ENCODE measurements at regions not wholly inside any gene's neighbourhood (a gene's known extent, or its start where the extent isn't known, plus 50 kb on each side); places are given as distances from the start of the nearest gene placed in this dataset.

DNA sequence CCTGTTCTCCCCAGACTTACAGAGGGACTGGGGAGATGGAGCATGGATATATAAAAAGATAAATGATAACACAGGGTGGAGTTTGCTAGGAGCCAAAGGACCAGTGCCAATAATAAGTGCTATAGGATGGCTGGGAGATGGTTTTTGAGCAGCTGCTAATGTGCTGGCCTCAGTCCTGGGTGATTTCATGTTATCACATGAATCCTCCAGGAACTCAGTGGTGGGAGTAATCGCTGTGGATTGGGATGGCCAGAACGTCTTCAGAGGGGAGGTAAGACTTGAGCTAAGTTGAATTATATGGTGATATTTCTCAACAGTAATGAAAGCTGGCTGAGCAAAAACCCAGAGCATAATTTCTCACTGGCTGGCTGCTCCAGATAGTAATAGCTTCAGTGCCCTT, 441.4 kb downstream of the SLC4A3 start:
- TF ChIP-seq, protein P1, sequence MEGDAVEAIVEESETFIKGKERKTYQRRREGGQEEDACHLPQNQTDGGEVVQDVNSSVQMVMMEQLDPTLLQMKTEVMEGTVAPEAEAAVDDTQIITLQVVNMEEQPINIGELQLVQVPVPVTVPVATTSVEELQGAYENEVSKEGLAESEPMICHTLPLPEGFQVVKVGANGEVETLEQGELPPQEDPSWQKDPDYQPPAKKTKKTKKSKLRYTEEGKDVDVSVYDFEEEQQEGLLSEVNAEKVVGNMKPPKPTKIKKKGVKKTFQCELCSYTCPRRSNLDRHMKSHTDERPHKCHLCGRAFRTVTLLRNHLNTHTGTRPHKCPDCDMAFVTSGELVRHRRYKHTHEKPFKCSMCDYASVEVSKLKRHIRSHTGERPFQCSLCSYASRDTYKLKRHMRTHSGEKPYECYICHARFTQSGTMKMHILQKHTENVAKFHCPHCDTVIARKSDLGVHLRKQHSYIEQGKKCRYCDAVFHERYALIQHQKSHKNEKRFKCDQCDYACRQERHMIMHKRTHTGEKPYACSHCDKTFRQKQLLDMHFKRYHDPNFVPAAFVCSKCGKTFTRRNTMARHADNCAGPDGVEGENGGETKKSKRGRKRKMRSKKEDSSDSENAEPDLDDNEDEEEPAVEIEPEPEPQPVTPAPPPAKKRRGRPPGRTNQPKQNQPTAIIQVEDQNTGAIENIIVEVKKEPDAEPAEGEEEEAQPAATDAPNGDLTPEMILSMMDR (IDR thresholded peaks at IDR 0.05; ENCODE audit: poor library complexity, severe bottlenecking), result no peak
- TF ChIP-seq EZH2 (IDR thresholded peaks at IDR 0.05; ENCODE audit: borderline replicate concordance, insufficient read depth, low read length, poor library complexity, severe bottlenecking) (no peak), EP300 (conservative IDR thresholded peaks at IDR 0.05; ENCODE audit: poor library complexity, severe bottlenecking) (no peak)
